ENCODE measurements at regions not wholly inside any gene's neighbourhood (a gene's known extent, or its start where the extent isn't known, plus 50 kb on each side); places are given as distances from the start of the nearest gene placed in this dataset.

- H3K4me1 Mint-ChIP-seq = no peaks in the 10 kb centered on the region
- H3K36me3 Mint-ChIP-seq = no peaks in the 10 kb centered on the region
- no peak overlapping the region for H3K4me3 Mint-ChIP-seq
- H3K9me3 Mint-ChIP-seq = no peaks in the 10 kb centered on the region
- no peak for DNase-seq
- peaks cover 0 to 11% of the 10 kb centered on the region in 2 donors for H3K27me3 Mint-ChIP-seq
- no peak overlapping the region for H3K27ac Mint-ChIP-seq
- no peak for ATAC-seq (replicated peaks)
Measured at GRCh38 chr5:74112372-74113195, 486.6 kb downstream of the ARHGEF28 start.

GRCh38 chr5:74111764-74112163 lies 485.8 kb downstream of the ARHGEF28 start:
- DNase-seq (no peak), ATAC-seq (replicated peaks) (no peak)
- no peak overlapping the region for H3K27ac Mint-ChIP-seq
- no peak overlapping the region for H3K4me3 Mint-ChIP-seq
- H3K9me3 Mint-ChIP-seq = no peaks in the 10 kb centered on the region
- no peaks in the 10 kb centered on the region for H3K4me1 Mint-ChIP-seq
- peaks cover 0 to 11% of the 10 kb centered on the region in 2 donors for H3K27me3 Mint-ChIP-seq
- no peaks in the 10 kb centered on the region for H3K36me3 Mint-ChIP-seq

GRCh38 chr5:74109344-74109743 lies 483.3 kb downstream of the ARHGEF28 start:
- no peak for ATAC-seq (replicated peaks)
- peaks cover 0 to 11% of the 10 kb centered on the region in 2 donors for H3K27me3 Mint-ChIP-seq
- DNase-seq = no peak
- H3K36me3 Mint-ChIP-seq = no peaks in the 10 kb centered on the region
- H3K4me3 Mint-ChIP-seq = no peak overlapping the region
- no peaks in the 10 kb centered on the region for H3K9me3 Mint-ChIP-seq
- H3K4me1 Mint-ChIP-seq = no peaks in the 10 kb centered on the region
- H3K27ac Mint-ChIP-seq = no peak overlapping the region

- Mint-ChIP-seq H3K4me1 (peaks cover 0 to 2% of the 10 kb centered on the region in 2 donors), H3K27me3 (peaks cover 0 to 11% of the 10 kb centered on the region in 2 donors), H3K4me3 (no peak overlapping the region), H3K9me3 (peaks cover 0 to 4% of the 10 kb centered on the region in 2 donors), H3K36me3 (no peaks in the 10 kb centered on the region), H3K27ac (no peak overlapping the region)
- ATAC-seq (replicated peaks) = no peak
- DNase-seq = no peak
Measured at GRCh38 chr5:74107899-74108298, 481.9 kb downstream of the ARHGEF28 start.

- Mint-ChIP-seq H3K27me3 (peaks cover 0 to 5% of the 10 kb centered on the region in 2 donors), H3K9me3 (peaks cover 0 to 4% of the 10 kb centered on the region in 2 donors), H3K27ac (no peak overlapping the region), H3K4me1 (peaks cover 0 to 2% of the 10 kb centered on the region in 2 donors), H3K4me3 (no peak overlapping the region), H3K36me3 (no peaks in the 10 kb centered on the region)
- no peak for DNase-seq
- no peak for ATAC-seq (replicated peaks)
Measured at GRCh38 chr5:74105126-74105780, 479.3 kb downstream of the ARHGEF28 start.

- peaks cover 0 to 2% of the 10 kb centered on the region in 2 donors for H3K4me1 Mint-ChIP-seq
Measured at GRCh38 chr5:74103131-74104023, 477.4 kb downstream of the ARHGEF28 start.

GRCh38 chr5:74100268-74100665 lies 474.3 kb downstream of the ARHGEF28 start:
- Mint-ChIP-seq H3K4me1 (peaks cover 0 to 2% of the 10 kb centered on the region in 2 donors), H3K27me3 (no peaks in the 10 kb centered on the region), H3K9me3 (peaks cover 5 to 8% of the 10 kb centered on the region in 2 donors), H3K36me3 (no peaks in the 10 kb centered on the region), H3K27ac (no peak overlapping the region), H3K4me3 (no peak overlapping the region)
- DNase-seq (no peak), ATAC-seq (replicated peaks) (no peak)

More at GRCh38 chr5:74103131-74104023, 477.4 kb downstream of the ARHGEF28 start:
- Mint-ChIP-seq H3K36me3 (no peaks in the 10 kb centered on the region), H3K4me3 (no peak overlapping the region), H3K9me3 (peaks cover 5 to 8% of the 10 kb centered on the region in 2 donors), H3K27ac (no peak overlapping the region), H3K27me3 (no peaks in the 10 kb centered on the region)
- DNase-seq = no peak
- no peak for ATAC-seq (replicated peaks)

GRCh38 chr5:74099538-74100267 lies 473.7 kb downstream of the ARHGEF28 start:
- Mint-ChIP-seq H3K9me3 (peaks cover 5 to 8% of the 10 kb centered on the region in 2 donors), H3K36me3 (no peaks in the 10 kb centered on the region), H3K4me3 (no peak overlapping the region), H3K27ac (no peak overlapping the region), H3K4me1 (peaks cover 0 to 2% of the 10 kb centered on the region in 2 donors), H3K27me3 (no peaks in the 10 kb centered on the region)
- no peak for ATAC-seq (replicated peaks)
- no peak for DNase-seq

GRCh38 chr5:74098941-74099340 lies 472.9 kb downstream of the ARHGEF28 start:
- no peak for ATAC-seq (replicated peaks)
- Mint-ChIP-seq H3K4me3 (no peak overlapping the region), H3K9me3 (peaks cover 5 to 8% of the 10 kb centered on the region in 2 donors), H3K27ac (no peak overlapping the region), H3K4me1 (peaks cover 0 to 2% of the 10 kb centered on the region in 2 donors), H3K36me3 (no peaks in the 10 kb centered on the region), H3K27me3 (no peaks in the 10 kb centered on the region)
- no peak for DNase-seq

- H3K4me1 Mint-ChIP-seq = peaks cover 0 to under 1% of the 10 kb centered on the region in 2 donors
- H3K27ac Mint-ChIP-seq = no peak overlapping the region
- DNase-seq = no peak
- no peaks in the 10 kb centered on the region for H3K27me3 Mint-ChIP-seq
- ATAC-seq (replicated peaks) = no peak
- H3K4me3 Mint-ChIP-seq = no peak overlapping the region
- no peaks in the 10 kb centered on the region for H3K36me3 Mint-ChIP-seq
- H3K9me3 Mint-ChIP-seq = peaks cover 5 to 6% of the 10 kb centered on the region in 2 donors
Measured at GRCh38 chr5:74098456-74098855, 472.5 kb downstream of the ARHGEF28 start.

GRCh38 chr5:74096325-74096724 lies 470.3 kb downstream of the ARHGEF28 start:
- ATAC-seq (replicated peaks) (no peak), DNase-seq (no peak)
- H3K27ac Mint-ChIP-seq = no peak overlapping the region
- peaks cover 4 to 5% of the 10 kb centered on the region in 2 donors for H3K9me3 Mint-ChIP-seq
- H3K4me1 Mint-ChIP-seq = no peaks in the 10 kb centered on the region
- no peak overlapping the region for H3K4me3 Mint-ChIP-seq
- H3K27me3 Mint-ChIP-seq = no peaks in the 10 kb centered on the region
- no peaks in the 10 kb centered on the region for H3K36me3 Mint-ChIP-seq

GRCh38 chr5:74095871-74096270 lies 469.9 kb downstream of the ARHGEF28 start:
- Mint-ChIP-seq H3K9me3 (peaks cover 4 to 5% of the 10 kb centered on the region in 2 donors), H3K4me1 (no peaks in the 10 kb centered on the region), H3K36me3 (no peaks in the 10 kb centered on the region), H3K27me3 (no peaks in the 10 kb centered on the region), H3K27ac (no peak overlapping the region), H3K4me3 (no peak overlapping the region)
- no peak for DNase-seq
- ATAC-seq (replicated peaks) = no peak

- DNase-seq (no peak), ATAC-seq (replicated peaks) (no peak)
- no peaks in the 10 kb centered on the region for H3K36me3 Mint-ChIP-seq
- no peak overlapping the region for H3K4me3 Mint-ChIP-seq
- peaks cover 4 to 5% of the 10 kb centered on the region in 2 donors for H3K9me3 Mint-ChIP-seq
- no peak overlapping the region for H3K27ac Mint-ChIP-seq
- no peaks in the 10 kb centered on the region for H3K27me3 Mint-ChIP-seq
- H3K4me1 Mint-ChIP-seq = no peaks in the 10 kb centered on the region
Measured at GRCh38 chr5:74094782-74095108, 468.7 kb downstream of the ARHGEF28 start.
